BJ (cell line): ENCODE measurements at regions not wholly inside any gene's neighbourhood (a gene's known extent, or its start where the extent isn't known, plus 50 kb on each side); places are given as distances from the start of the nearest gene placed in this dataset.

Source experiments
- CTCF ChIA-PET: fragments of 350-600 bp; formaldehyde crosslinking; extraction: SDS; loops from one replicate; lab custom pipeline; 2021; ENCODE audit warnings: antibody characterized with exemption, inconsistent platforms; lab: Yijun Ruan, JAX
- POLR2A ChIA-PET: fragments of 300-600 bp; sonication (Branson Sonifier 250); formaldehyde crosslinking; extraction: SDS; loops from one replicate; lab custom pipeline; 2021; ENCODE audit warnings: antibody characterized with exemption; lab: Charles Lee
- DNase-seq: peaks from one replicate; pipeline ENCODE4 v3.0.0-alpha.2; 2011; ENCODE audit warnings: low read depth
- H3K27me3 ChIP-seq: 2 replicates; pipeline ENCODE4 v1.6.0; 2011; ENCODE audit warnings: low read length; ENCODE audit not compliant: control insufficient read depth, insufficient read depth
- H3K36me3 ChIP-seq: 2 replicates; pipeline ENCODE4 v1.5.1; 2011; ENCODE audit warnings: low read length; ENCODE audit not compliant: control insufficient read depth, insufficient read depth
- H3K4me3 ChIP-seq: 2 replicates; pipeline ENCODE4 v1.5.1; 2011; ENCODE audit warnings: low read depth, mild to moderate bottlenecking, control low read depth, low read length
- CTCF ChIP-seq: IDR thresholded peaks from 2 replicates; pipeline ENCODE4 v1.5.1; 2011; ENCODE audit warnings: low read depth, mild to moderate bottlenecking, control low read depth, inconsistent platforms, low read length, moderate library complexity; ENCODE audit not compliant: insufficient read depth

- no peak for TF ChIP-seq CTCF
- CTCF ChIA-PET: interaction anchor here (1.2 to 1.4 kb wide), 2 partner anchors 9 to 19 kb away, joined by 3 read pairs; no protein-coding TSS in a partner anchor
- POLR2A ChIA-PET: no interaction called here
- Histone ChIP-seq H3K27me3 (no peaks in the 10 kb centered on the region; the same call in 1 of the 2 replicates), H3K4me3 (no peak overlapping the region), H3K36me3 (no peaks in the 10 kb centered on the region)
- no peak for DNase-seq
Measured at GRCh38 chr11:76607431-76607830, 63.1 kb downstream of the LRRC32 start.

- CTCF ChIA-PET: interaction anchor here (0.8 to 1.0 kb wide), 2 partner anchors 9 to 397 kb away, joined by 3 read pairs; no protein-coding TSS in a partner anchor
- no peak for TF ChIP-seq CTCF
- Histone ChIP-seq H3K4me3 (no peak overlapping the region), H3K27me3 (no peaks in the 10 kb centered on the region; the same call in 1 of the 2 replicates), H3K36me3 (no peaks in the 10 kb centered on the region)
- POLR2A ChIA-PET: interaction anchor here (0.5 kb wide), 1 partner anchor 78 kb away, joined by 3 read pairs; no protein-coding TSS in a partner anchor
- DNase-seq: no peak
Measured at GRCh38 chr11:76605338-76606074, 65.0 kb downstream of the LRRC32 start.

GRCh38 chr11:76604626-76605241, 65.8 kb downstream of the LRRC32 start:
- POLR2A ChIA-PET: no interaction called here
- DNase-seq: no peak
- H3K4me3 ChIP-seq: no peak overlapping the region
- H3K36me3 ChIP-seq: no peaks in the 10 kb centered on the region
- no peaks in the 10 kb centered on the region; the same call in 1 of the 2 replicates for H3K27me3 ChIP-seq
- TF ChIP-seq CTCF: no peak
- CTCF ChIA-PET: interaction anchor here (0.8 to 1.0 kb wide), 2 partner anchors 9 to 396 kb away, joined by 3 read pairs; no protein-coding TSS in a partner anchor

- Histone ChIP-seq H3K27me3 (no peaks in the 10 kb centered on the region; the same call in 1 of the 2 replicates), H3K36me3 (no peaks in the 10 kb centered on the region), H3K4me3 (no peak overlapping the region)
- TF ChIP-seq CTCF: no peak
- ChIA-PET POLR2A (no interaction called here), CTCF (no interaction called here)
- no peak for DNase-seq
Measured at GRCh38 chr11:76604081-76604625, 66.4 kb downstream of the LRRC32 start.

- no peak for TF ChIP-seq CTCF
- ChIA-PET POLR2A (no interaction called here), CTCF (no interaction called here)
- DNase-seq: no peak
- Histone ChIP-seq H3K27me3 (no peaks in the 10 kb centered on the region; the same call in 1 of the 2 replicates), H3K4me3 (no peak overlapping the region), H3K36me3 (no peaks in the 10 kb centered on the region)
Measured at GRCh38 chr11:76603202-76603601, 67.3 kb downstream of the LRRC32 start.
